HG02884 (cell line): ENCODE measurements at regions not wholly inside any gene's neighbourhood (a gene's known extent, or its start where the extent isn't known, plus 50 kb on each side); places are given as distances from the start of the nearest gene placed in this dataset.

Experiments used
- ATAC-seq: cut with Tn5 transposase; IDR thresholded peaks from one replicate; pipeline ENCODE4 v1.9.1; 2021; ENCODE audit warnings: mild to moderate bottlenecking, moderate library complexity; ENCODE audit not compliant: unreplicated experiment

- no peak for ATAC-seq
Observed at GRCh38 chr1:96962751-96963211, 241.2 kb downstream of the PTBP2 start.

GRCh38 chr1:96964761-96965160 is 243.2 kb downstream of the PTBP2 start:
- no peak for ATAC-seq

- peak; percentile 93 for ATAC-seq
Observed at GRCh38 chr1:96966536-96967138, 245.1 kb downstream of the PTBP2 start.

GRCh38 chr1:96967311-96967710 is 245.7 kb downstream of the PTBP2 start:
- ATAC-seq = no peak

- no peak for ATAC-seq
Observed at GRCh38 chr1:96968541-96968940, 247.0 kb downstream of the PTBP2 start.

GRCh38 chr1:96968983-96969382 is 247.4 kb downstream of the PTBP2 start:
- ATAC-seq = no peak

- no peak for ATAC-seq
Observed at GRCh38 chr1:96969656-96970163, 248.1 kb downstream of the PTBP2 start.

- ATAC-seq = no peak
Observed at GRCh38 chr1:96971439-96971838, 249.9 kb downstream of the PTBP2 start.

- ATAC-seq = no peak
Observed at GRCh38 chr1:96971849-96972602, 250.4 kb downstream of the PTBP2 start.

GRCh38 chr1:96973605-96974004 is 252.0 kb downstream of the PTBP2 start:
- no peak for ATAC-seq

GRCh38 chr1:96978444-96978843 is 256.9 kb downstream of the PTBP2 start:
- no peak for ATAC-seq

GRCh38 chr1:96978901-96979300 is 257.3 kb downstream of the PTBP2 start:
- ATAC-seq = no peak

- no peak for ATAC-seq
Observed at GRCh38 chr1:96979304-96980268, 258.0 kb downstream of the PTBP2 start.

- ATAC-seq = no peak
Observed at GRCh38 chr1:96980448-96980847, 258.9 kb downstream of the PTBP2 start.

GRCh38 chr1:96981181-96981580 is 259.6 kb downstream of the PTBP2 start:
- ATAC-seq = no peak

- no peak for ATAC-seq
Observed at GRCh38 chr1:96982118-96982517, 260.5 kb downstream of the PTBP2 start.

GRCh38 chr1:96983866-96984265 is 262.3 kb downstream of the PTBP2 start:
- no peak for ATAC-seq

- no peak for ATAC-seq
Observed at GRCh38 chr1:96987186-96987703, 265.7 kb downstream of the PTBP2 start.

- ATAC-seq = no peak
Observed at GRCh38 chr1:96989302-96989701, 267.7 kb downstream of the PTBP2 start.

- ATAC-seq = no peak
Observed at GRCh38 chr1:96990136-96990535, 268.6 kb downstream of the PTBP2 start.

GRCh38 chr1:96991261-96991660 is 269.7 kb downstream of the PTBP2 start:
- ATAC-seq = no peak
